NCI-H128 (cell line): ENCODE measurements at regions not wholly inside any gene's neighbourhood (a gene's known extent, or its start where the extent isn't known, plus 50 kb on each side); places are given as distances from the start of the nearest gene placed in this dataset.

Experiments used
- DNase-seq: peaks from one replicate; lab custom pipeline; 2025; ENCODE audit not compliant: unreplicated experiment; lab: John Stamatoyannopoulos, UW

GRCh38 chr4:41865306-41865980, 69.8 kb upstream of the TMEM33 start:
- DNase-seq = no peak

GRCh38 chr4:41859087-41859486, 76.1 kb upstream of the TMEM33 start:
- no peak for DNase-seq

- no peak for DNase-seq
Measured at GRCh38 chr4:41857226-41857641, 78.0 kb upstream of the TMEM33 start.

GRCh38 chr4:41856797-41857196, 78.4 kb upstream of the TMEM33 start:
- DNase-seq = no peak

GRCh38 chr4:41853973-41854372, 81.3 kb upstream of the TMEM33 start:
- DNase-seq = no peak

- no peak for DNase-seq
Measured at GRCh38 chr4:41852229-41852628, 83.0 kb upstream of the TMEM33 start.

- DNase-seq = no peak
Measured at GRCh38 chr4:41851621-41852020, 83.6 kb upstream of the TMEM33 start.

GRCh38 chr4:41844327-41844726, 90.9 kb upstream of the TMEM33 start:
- no peak for DNase-seq

- no peak for DNase-seq
Measured at GRCh38 chr4:41839916-41840854, 91.7 kb upstream of the PHOX2B start.

GRCh38 chr4:41838590-41838989, 90.1 kb upstream of the PHOX2B start:
- DNase-seq = no peak

- no peak for DNase-seq
Measured at GRCh38 chr4:41835321-41835995, 86.9 kb upstream of the PHOX2B start.

GRCh38 chr4:41832961-41833360, 84.4 kb upstream of the PHOX2B start:
- no peak for DNase-seq

GRCh38 chr4:41822325-41822724, 73.8 kb upstream of the PHOX2B start:
- no peak for DNase-seq

- no peak for DNase-seq
Measured at GRCh38 chr4:41820473-41820872, 71.9 kb upstream of the PHOX2B start.

GRCh38 chr4:41819621-41820020, 71.1 kb upstream of the PHOX2B start:
- no peak for DNase-seq

- no peak for DNase-seq
Measured at GRCh38 chr4:41815473-41815872, 66.9 kb upstream of the PHOX2B start.

- DNase-seq = no peak
Measured at GRCh38 chr4:41814565-41814964, 66.0 kb upstream of the PHOX2B start.

GRCh38 chr4:41806807-41807206, 58.3 kb upstream of the PHOX2B start:
- DNase-seq = no peak

GRCh38 chr4:41802590-41802989, 54.1 kb upstream of the PHOX2B start:
- DNase-seq = no peak

GRCh38 chr4:41799126-41799525, 50.6 kb upstream of the PHOX2B start:
- no peak for DNase-seq
